Stomach (tissue), 4 donors: ENCODE measurements at regions not wholly inside any gene's neighbourhood (a gene's known extent, or its start where the extent isn't known, plus 50 kb on each side); places are given as distances from the start of the nearest gene placed in this dataset.

Source experiments
- CTCF ChIP-seq, 7 experiments: fragments of 450-650 bp in 4 of 7; fragments of 200-600 bp in 3 of 7; sonication (generic) in 3 of 7; IDR thresholded peaks; one replicate each; pipeline ENCODE4 v1.5.1; 2016 to 2019; ENCODE audit warnings: antibody characterized with exemption in 7 of 7, control low read depth in 2 of 7, mild to moderate bottlenecking in 1 of 7
- EP300 ChIP-seq: sonication (generic); formaldehyde crosslinking; IDR thresholded peaks from one replicate; pipeline ENCODE4 v1.6.1; 2017; ENCODE audit warnings: antibody characterized with exemption
- POLR2A ChIP-seq, 4 donors: fragments of 450-650 bp; IDR thresholded peaks; one replicate each; pipeline ENCODE4 v1.6.1; 2016; ENCODE audit warnings: antibody characterized with exemption in 4 of 4, control low read depth in 2 of 4, mild to moderate bottlenecking in 1 of 4, moderate library complexity in 1 of 4
- POLR2AphosphoS5 ChIP-seq, 3 donors: sonication (generic); formaldehyde crosslinking; IDR thresholded peaks; one replicate each; pipeline ENCODE4 v1.6.1; 2016; ENCODE audit warnings: antibody characterized with exemption in 3 of 3

GRCh38 chr5:27911216-27911615 lies 872.8 kb upstream of the CDH9 start:
- TF ChIP-seq POLR2AphosphoS5 (IDR thresholded peaks at IDR 0.05), result no peak
- TF ChIP-seq CTCF (IDR thresholded peaks at IDR 0.05), result no peak
- TF ChIP-seq POLR2A (IDR thresholded peaks at IDR 0.05), result no peak
- TF ChIP-seq EP300, result no peak
